ENCODE measurements at regions not wholly inside any gene's neighbourhood (a gene's known extent, or its start where the extent isn't known, plus 50 kb on each side); places are given as distances from the start of the nearest gene placed in this dataset.

GRCh38 chr12:90058704-90059103, 350.1 kb upstream of the ATP2B1 start:
- no peak overlapping the region for H3K9ac ChIP-seq (ENCODE audit: low read depth in 2 of 2, low read length in 2 of 2)
- H3K4me3 ChIP-seq, result no peak overlapping the region
- no peak overlapping the region for H3K27ac ChIP-seq
- TF ChIP-seq, protein P1, sequence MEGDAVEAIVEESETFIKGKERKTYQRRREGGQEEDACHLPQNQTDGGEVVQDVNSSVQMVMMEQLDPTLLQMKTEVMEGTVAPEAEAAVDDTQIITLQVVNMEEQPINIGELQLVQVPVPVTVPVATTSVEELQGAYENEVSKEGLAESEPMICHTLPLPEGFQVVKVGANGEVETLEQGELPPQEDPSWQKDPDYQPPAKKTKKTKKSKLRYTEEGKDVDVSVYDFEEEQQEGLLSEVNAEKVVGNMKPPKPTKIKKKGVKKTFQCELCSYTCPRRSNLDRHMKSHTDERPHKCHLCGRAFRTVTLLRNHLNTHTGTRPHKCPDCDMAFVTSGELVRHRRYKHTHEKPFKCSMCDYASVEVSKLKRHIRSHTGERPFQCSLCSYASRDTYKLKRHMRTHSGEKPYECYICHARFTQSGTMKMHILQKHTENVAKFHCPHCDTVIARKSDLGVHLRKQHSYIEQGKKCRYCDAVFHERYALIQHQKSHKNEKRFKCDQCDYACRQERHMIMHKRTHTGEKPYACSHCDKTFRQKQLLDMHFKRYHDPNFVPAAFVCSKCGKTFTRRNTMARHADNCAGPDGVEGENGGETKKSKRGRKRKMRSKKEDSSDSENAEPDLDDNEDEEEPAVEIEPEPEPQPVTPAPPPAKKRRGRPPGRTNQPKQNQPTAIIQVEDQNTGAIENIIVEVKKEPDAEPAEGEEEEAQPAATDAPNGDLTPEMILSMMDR (IDR thresholded peaks at IDR 0.05), result no peak
- H3K4me1 ChIP-seq, result no peaks in the 10 kb centered on the region
- no peak for DNase-seq
- no peaks in the 10 kb centered on the region for H3K9me3 ChIP-seq
- intact Hi-C loops (cut with DNase I), result no loop called here
- no peaks in the 10 kb centered on the region for H3K27me3 ChIP-seq
- no peaks in the 10 kb centered on the region for H3K36me3 ChIP-seq

DNA sequence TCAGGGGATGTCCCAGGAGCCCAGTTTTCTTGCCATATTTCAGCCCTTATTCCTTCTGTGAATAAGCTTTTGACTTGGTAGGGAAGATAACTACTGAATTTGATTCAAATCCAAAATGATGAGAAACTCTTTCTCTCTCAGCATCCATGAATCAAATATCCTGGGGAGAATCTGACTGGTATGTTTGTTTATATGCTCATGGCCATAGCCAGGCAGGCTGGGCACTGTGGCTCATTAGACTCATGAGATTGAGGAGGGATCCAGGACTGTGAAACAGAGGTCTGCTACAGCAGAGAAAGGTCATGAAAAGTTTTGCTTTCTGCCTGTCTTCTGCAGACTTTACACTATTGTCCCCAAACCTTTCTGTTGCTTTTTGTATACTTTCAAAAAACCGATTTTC, 346.4 kb upstream of the ATP2B1 start:
- Histone ChIP-seq H3K4me1 (no peaks in the 10 kb centered on the region), H3K36me3 (no peaks in the 10 kb centered on the region), H3K9me3 (no peaks in the 10 kb centered on the region), H3K27ac (no peak overlapping the region), H3K9ac (ENCODE audit: low read depth in 2 of 2, low read length in 2 of 2) (no peak overlapping the region), H3K4me3 (no peak overlapping the region), H3K27me3 (no peaks in the 10 kb centered on the region)
- DNase-seq, result no peak
- intact Hi-C loops (cut with DNase I), result no loop called here
- TF ChIP-seq, protein P1 (IDR thresholded peaks at IDR 0.05), result no peak

- Histone ChIP-seq H3K4me3 (no peak overlapping the region), H3K27ac (no peak overlapping the region), H3K27me3 (no peaks in the 10 kb centered on the region), H3K9ac (ENCODE audit: low read depth in 2 of 2, low read length in 2 of 2) (no peak overlapping the region), H3K36me3 (no peaks in the 10 kb centered on the region), H3K4me1 (no peaks in the 10 kb centered on the region), H3K9me3 (no peaks in the 10 kb centered on the region)
- TF ChIP-seq, protein P1 (IDR thresholded peaks at IDR 0.05), result no peak
- intact Hi-C loops (cut with DNase I), result no loop called here
- no peak for DNase-seq
Measured at GRCh38 chr12:90048918-90049317, 340.3 kb upstream of the ATP2B1 start.

DNA sequence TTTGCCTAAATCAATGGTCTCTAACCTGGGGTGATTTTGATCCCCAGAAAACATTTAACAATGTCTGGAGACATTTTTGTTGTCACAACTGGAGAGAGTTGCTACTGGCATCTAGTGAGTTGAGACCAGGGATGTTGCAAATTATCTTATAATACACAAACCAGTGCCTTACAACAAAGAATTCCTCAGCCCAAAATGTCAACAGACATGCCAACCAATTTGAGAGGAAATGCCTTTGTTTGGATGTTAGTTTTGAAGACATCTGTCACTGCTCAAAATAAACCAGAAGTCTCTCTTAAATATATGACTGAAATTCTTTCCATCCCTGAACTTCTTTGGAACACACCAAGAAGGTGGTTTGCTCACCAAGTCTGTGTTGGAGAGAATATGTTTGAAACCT, 336.9 kb upstream of the ATP2B1 start:
- intact Hi-C loops (cut with DNase I), result no loop called here
- H3K9ac ChIP-seq (ENCODE audit: low read depth in 2 of 2, low read length in 2 of 2), result no peak overlapping the region
- TF ChIP-seq, protein P1 (IDR thresholded peaks at IDR 0.05), result no peak
- no peaks in the 10 kb centered on the region for H3K9me3 ChIP-seq
- no peaks in the 10 kb centered on the region for H3K4me1 ChIP-seq
- H3K4me3 ChIP-seq, result no peak overlapping the region
- DNase-seq, result no peak
- H3K27ac ChIP-seq, result no peak overlapping the region
- H3K27me3 ChIP-seq, result no peaks in the 10 kb centered on the region
- no peaks in the 10 kb centered on the region for H3K36me3 ChIP-seq

DNA sequence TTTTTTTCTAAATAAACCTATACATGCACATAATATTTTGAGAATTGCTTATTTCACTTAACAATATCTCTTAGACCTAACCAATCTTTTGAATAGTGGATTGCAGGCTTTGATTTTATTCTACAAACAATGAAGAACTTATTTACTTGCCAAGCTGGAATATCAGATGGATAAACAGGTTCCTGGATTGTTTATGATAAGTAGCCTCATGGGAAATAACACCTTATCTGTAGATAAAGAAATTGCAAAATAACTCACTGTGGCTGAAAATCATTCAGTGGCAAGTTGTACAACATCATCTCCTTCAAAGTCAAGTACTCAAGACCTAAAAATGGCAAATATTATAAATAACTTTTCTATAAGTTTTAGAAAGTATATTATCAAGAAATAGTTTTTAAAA, 335.4 kb upstream of the ATP2B1 start:
- Histone ChIP-seq H3K36me3 (no peaks in the 10 kb centered on the region), H3K9me3 (no peaks in the 10 kb centered on the region), H3K27ac (no peak overlapping the region), H3K9ac (ENCODE audit: low read depth in 2 of 2, low read length in 2 of 2) (no peak overlapping the region), H3K4me3 (no peak overlapping the region), H3K4me1 (no peaks in the 10 kb centered on the region), H3K27me3 (no peaks in the 10 kb centered on the region)
- DNase-seq, result no peak
- TF ChIP-seq, protein P1 (IDR thresholded peaks at IDR 0.05), result no peak
- intact Hi-C loops (cut with DNase I), result no loop called here

All from colonic mucosa (tissue), 4 donors.